Stimulated activated CD4-positive, alpha-beta T cell treated with anti-CD3 and anti-CD28 coated beads, Interleukin-1b, Interleukin-23, amount 100 ng/mL, for 24 hours (primary cell): ENCODE measurements at regions not wholly inside any gene's neighbourhood (a gene's known extent, or its start where the extent isn't known, plus 50 kb on each side); places are given as distances from the start of the nearest gene placed in this dataset.
"Not testable (repeated sequence)": the region's sequence is repeated elsewhere in the genome, so short reads cannot be mapped to it uniquely, and the experiment has no call there.

Experiments
- DNase-seq, 4 experiments: peaks; one replicate each; pipeline ENCODE4 v3.0.0-alpha.2; 2020; ENCODE audit warnings: low read depth in 4 of 4, low spot score in 1 of 4

GRCh38 chr2:16226943-16227664 lies 286.8 kb downstream of the MYCN start:
- no peak for DNase-seq

GRCh38 chr2:16226381-16226780 lies 286.0 kb downstream of the MYCN start:
- DNase-seq: no peak

DNA sequence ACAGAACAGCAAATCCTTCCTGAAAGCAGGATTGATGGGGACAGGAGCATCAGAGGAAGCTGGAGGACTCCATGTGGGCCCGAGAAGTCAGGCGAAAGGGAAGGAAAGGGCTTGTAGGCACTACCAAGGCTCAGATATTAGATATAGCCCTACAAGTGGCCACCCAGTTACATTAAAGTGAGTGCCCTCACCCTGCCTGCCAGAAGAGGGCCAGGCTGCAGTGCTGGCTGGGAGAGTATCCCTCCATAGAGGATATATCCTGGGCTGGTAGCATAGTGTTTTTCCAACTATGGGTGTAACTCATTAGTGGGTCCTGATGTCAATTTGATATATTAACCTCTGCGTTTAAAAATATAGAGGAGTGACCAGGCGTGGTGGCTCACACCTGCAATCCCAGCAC lies 285.2 kb downstream of the MYCN start:
- no peak for DNase-seq

DNA sequence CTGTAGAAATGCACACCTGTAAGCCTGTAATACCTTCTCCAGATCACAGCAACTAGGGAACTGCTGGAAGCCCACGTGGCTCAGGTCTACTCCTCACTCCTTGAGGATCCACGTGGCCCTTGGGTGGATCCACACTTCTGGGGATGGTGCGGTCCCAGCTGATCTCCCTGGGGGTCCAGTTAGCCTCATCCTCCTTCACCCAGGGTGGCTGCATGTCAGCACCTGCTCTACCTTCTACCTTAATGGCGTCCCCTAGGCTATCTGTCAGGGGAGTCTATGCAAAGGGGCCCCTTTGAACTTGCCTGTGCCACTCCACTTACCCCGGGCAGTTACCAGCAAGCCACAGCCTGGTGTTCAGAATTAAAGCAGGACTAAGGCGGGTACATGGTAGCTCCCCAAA lies 284.7 kb downstream of the MYCN start:
- no peak for DNase-seq

- DNase-seq: no peak
Observed at GRCh38 chr2:16224298-16225045, 284.1 kb downstream of the MYCN start.

DNA sequence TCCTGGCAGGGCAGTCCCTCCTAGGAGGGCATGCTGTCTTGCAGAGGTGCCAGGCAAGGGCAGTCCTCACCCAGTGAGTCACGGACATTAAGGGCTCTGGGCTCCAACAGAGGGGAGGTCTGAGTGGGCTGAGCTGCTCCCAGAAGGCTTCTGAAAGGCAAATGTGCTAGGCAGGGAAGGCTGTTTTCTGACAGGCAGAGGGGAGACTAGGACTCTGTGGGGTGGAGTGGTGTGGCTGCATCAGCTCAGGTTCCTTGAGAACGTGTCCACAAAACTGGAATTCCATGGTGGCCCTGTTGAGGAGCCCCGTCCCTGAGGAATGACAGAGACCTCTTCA lies 283.5 kb downstream of the MYCN start:
- no peak for DNase-seq

GRCh38 chr2:16223161-16223840 lies 283.0 kb downstream of the MYCN start:
- no peak for DNase-seq

- DNase-seq: no peak
Observed at GRCh38 chr2:16222326-16222725, 282.0 kb downstream of the MYCN start.

DNA sequence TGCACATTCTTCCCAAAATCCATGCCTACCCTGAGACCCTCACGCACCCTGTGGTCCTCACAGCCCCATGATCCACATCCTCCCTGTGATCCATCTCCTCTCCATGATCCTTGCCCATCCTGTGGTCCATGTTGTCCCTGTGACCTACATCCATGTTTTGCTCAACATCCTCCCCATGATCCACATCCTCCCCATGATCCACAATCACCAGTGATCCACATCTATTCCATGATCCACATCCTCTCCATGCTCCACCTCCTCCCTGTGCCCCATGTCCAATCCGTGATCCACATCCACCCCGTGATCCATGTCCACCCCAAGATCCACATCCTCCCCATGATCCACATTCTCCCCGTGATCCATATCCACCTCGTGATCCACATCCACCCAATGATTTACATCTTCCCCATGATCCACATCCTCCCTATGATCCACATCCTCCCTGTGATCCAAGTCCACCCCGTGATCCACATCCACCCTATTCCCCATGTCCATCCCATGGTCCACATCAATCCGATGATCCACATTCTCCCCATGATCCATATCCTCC lies 281.2 kb downstream of the MYCN start:
- no peak for DNase-seq

- DNase-seq: no peak
Observed at GRCh38 chr2:16219292-16219975, 279.1 kb downstream of the MYCN start.

GRCh38 chr2:16218625-16219024 lies 278.3 kb downstream of the MYCN start:
- no peak for DNase-seq

GRCh38 chr2:16218161-16218560 lies 277.8 kb downstream of the MYCN start:
- DNase-seq: no peak

GRCh38 chr2:16217741-16218140 lies 277.4 kb downstream of the MYCN start:
- DNase-seq: not testable (repeated sequence)

GRCh38 chr2:16217291-16217690 lies 276.9 kb downstream of the MYCN start:
- DNase-seq: no peak

DNA sequence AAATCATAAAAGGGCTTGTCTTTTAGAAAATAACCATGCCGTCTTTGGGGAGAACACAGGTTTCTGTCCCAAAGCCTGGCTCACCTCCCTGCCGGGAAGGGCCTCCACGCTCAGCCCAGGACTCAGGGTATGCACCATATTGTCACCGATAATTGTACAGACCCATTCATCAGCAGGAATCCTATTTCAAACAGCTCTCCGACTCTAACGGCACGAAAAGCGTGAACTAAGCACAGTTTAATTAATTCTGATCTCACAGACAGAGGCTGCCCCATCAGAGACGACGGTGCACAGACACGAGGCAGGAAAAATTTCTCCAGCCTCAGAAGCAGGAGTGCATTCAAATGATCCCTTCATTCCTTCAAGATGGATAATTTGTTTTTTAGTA lies 276.2 kb downstream of the MYCN start:
- DNase-seq: no peak

DNA sequence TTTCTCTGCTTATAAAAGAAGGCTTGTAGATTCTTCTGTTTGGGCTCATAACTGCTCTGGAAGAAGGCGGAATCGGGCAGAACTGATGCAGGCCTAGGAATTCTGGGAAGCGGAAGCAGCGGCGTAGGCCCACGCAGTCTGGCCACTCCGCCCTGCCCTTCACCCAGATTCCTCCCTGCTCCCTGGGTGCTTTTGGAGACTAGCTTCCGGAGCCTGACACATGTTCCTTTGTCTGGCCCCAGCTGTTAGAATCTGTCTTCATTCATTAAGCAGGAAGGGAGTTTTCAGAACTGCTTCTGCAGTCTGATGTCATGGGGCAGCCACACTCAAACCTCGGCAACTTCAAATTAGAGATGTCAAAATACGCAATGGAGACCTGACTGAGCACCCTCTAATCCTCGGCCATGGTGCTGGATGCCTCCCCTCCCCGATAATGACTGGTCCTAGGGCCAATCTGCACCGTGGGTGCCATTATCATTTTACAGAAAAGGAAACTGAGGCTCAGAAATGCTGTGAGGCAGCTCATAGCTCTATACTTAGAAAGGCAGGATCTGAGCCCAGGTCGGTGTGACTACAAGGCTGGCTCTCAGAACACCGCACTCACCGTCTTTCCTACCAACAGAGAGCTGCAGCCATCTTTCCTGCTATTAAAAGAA lies 275.7 kb downstream of the MYCN start:
- DNase-seq: no peak

- no peak for DNase-seq
Observed at GRCh38 chr2:16214861-16215260, 274.5 kb downstream of the MYCN start.

DNA sequence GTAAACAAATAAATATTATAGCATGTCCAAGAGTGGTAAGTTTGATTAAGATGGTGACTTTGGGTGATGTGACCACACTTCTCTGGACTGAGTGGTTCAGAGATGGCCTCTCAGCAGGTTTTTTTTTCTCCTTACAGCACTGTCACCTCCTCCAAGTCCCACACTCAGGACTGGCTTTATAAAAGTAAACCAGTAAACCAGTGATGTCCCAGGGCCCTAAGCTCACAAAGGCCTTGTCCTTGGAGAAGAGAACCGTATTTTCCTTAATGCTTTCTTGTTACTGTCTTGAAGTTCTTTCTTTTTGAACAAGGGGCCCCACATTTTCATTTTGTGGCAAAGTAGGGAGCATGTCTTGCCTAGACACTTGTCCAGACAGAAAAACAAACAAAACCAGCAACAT lies 274.0 kb downstream of the MYCN start:
- no peak for DNase-seq

- DNase-seq: no peak
Observed at GRCh38 chr2:16212321-16212720, 272.0 kb downstream of the MYCN start.

DNA sequence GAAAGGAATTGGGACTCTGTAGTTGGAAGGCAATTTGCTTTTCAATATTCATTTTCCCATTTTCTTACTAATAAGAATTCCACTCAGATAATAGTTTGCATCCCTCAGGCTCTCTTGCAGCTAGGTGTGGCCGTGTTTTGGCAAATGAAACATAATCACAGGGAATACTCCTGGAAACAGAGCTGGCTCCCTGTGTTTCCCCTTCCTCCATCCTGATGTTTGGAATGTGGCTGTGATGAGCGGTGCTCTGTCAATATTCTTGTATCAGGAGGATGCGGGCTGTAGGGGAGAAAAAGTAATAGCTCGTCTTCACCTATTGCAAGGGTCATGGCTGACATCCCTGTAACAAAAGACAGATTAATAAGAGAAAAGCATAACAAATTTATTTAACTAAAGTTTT lies 271.0 kb downstream of the MYCN start:
- no peak for DNase-seq

- DNase-seq: no peak
Observed at GRCh38 chr2:16210841-16211240, 270.5 kb downstream of the MYCN start.
